ENCODE measurements at regions not wholly inside any gene's neighbourhood (a gene's known extent, or its start where the extent isn't known, plus 50 kb on each side); places are given as distances from the start of the nearest gene placed in this dataset.

GRCh38 chr6:101117393-101118135 is 236.4 kb upstream of the ASCC3 start:
- no peaks in the 10 kb centered on the region; the same call in 1 of the 2 replicates for H4K20me1 ChIP-seq (ENCODE audit: insufficient read depth, low read length)
- no peaks in the 10 kb centered on the region for H3K4me1 ChIP-seq (ENCODE audit: insufficient read depth, low read length, poor library complexity, severe bottlenecking)
- ChIA-PET CTCF (ENCODE audit: unreplicated experiment) (no interaction called here), POLR2A (interaction anchor here (0.6 kb wide), 1 partner anchor 1946 kb away, joined by 3 read pairs; no protein-coding TSS in a partner anchor)
- no peaks in the 10 kb centered on the region for H3K9me3 ChIP-seq (ENCODE audit: low read length)
- TF ChIP-seq EZH2phosphoT487 (IDR thresholded peaks at IDR 0.05; ENCODE audit: borderline replicate concordance, low read depth, low read length), result no peak
- TF ChIP-seq, protein P1, sequence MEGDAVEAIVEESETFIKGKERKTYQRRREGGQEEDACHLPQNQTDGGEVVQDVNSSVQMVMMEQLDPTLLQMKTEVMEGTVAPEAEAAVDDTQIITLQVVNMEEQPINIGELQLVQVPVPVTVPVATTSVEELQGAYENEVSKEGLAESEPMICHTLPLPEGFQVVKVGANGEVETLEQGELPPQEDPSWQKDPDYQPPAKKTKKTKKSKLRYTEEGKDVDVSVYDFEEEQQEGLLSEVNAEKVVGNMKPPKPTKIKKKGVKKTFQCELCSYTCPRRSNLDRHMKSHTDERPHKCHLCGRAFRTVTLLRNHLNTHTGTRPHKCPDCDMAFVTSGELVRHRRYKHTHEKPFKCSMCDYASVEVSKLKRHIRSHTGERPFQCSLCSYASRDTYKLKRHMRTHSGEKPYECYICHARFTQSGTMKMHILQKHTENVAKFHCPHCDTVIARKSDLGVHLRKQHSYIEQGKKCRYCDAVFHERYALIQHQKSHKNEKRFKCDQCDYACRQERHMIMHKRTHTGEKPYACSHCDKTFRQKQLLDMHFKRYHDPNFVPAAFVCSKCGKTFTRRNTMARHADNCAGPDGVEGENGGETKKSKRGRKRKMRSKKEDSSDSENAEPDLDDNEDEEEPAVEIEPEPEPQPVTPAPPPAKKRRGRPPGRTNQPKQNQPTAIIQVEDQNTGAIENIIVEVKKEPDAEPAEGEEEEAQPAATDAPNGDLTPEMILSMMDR (conservative IDR thresholded peaks at IDR 0.05; ENCODE audit: low read length), result no peak
- no peaks in the 10 kb centered on the region for H3K9me2 ChIP-seq (ENCODE audit: insufficient read depth, low read length)
- no TSS peak for BruUV-seq (replicated peaks)
- H3K27ac ChIP-seq (ENCODE audit: low read depth, low read length, poor library complexity, severe bottlenecking), result no peak overlapping the region
- H3K4me2 ChIP-seq (ENCODE audit: low read length), result no peak overlapping the region
- H3K4me3 ChIP-seq (ENCODE audit: low read depth, low read length, poor library complexity, severe bottlenecking), result no peak overlapping the region
- DNase-seq (ENCODE audit: low spot score), result no peak
- intact Hi-C loops (cut with micrococcal nuclease; ENCODE audit: unreplicated experiment), result no loop called here
- H3K79me2 ChIP-seq (ENCODE audit: insufficient read depth, low read depth, low read length), result no peaks in the 10 kb centered on the region
- no peaks in the 10 kb centered on the region for H3K36me3 ChIP-seq (ENCODE audit: insufficient read depth, low read length)
- H2AFZ ChIP-seq (ENCODE audit: low read length), result no peak overlapping the region

DNA sequence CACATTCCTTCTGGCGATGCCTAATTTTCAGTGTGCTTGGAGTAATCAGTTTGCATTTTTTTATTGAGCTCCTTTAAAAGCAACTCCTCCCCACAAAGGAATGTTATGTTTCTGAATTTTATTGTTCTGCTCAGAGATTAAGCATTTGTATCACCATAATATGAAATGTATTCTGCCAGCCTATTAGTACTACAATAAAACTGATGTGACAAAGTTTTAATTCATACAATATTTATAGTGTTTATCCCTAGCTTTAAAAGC is 236.9 kb upstream of the ASCC3 start:
- POLR2A ChIA-PET, result no interaction called here
- intact Hi-C loops (cut with micrococcal nuclease; ENCODE audit: unreplicated experiment), result no loop called here

DNA sequence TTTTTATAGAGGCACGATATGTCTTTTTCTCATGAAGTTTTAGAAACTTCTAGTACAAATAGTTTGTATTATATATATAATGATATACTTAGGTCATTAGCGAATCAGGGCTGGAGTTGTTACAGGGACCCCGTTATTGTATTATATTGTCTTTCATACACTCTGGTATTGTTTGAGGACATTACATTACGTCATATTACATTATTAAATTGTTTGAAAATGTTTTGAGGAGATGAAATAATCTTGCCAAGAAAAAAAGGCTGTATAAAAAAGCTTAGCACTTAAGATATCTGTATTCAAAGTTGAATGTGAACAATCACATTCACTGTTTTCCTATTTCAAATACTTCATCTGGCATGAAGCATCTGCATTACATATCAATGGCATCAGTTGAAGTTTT is 239.6 kb upstream of the ASCC3 start:
- no peak overlapping the region for H3K4me2 ChIP-seq (ENCODE audit: low read length)
- no peaks in the 10 kb centered on the region; the same call in 1 of the 2 replicates for H4K20me1 ChIP-seq (ENCODE audit: insufficient read depth, low read length)
- no peak overlapping the region for H3K4me3 ChIP-seq (ENCODE audit: low read depth, low read length, poor library complexity, severe bottlenecking)
- POLR2A ChIA-PET, result no interaction called here
- intact Hi-C loops (cut with micrococcal nuclease; ENCODE audit: unreplicated experiment), result no loop called here
- DNase-seq (ENCODE audit: low spot score), result no peak
- H3K9me3 ChIP-seq (ENCODE audit: low read length), result no peaks in the 10 kb centered on the region
- no peaks in the 10 kb centered on the region for H3K4me1 ChIP-seq (ENCODE audit: insufficient read depth, low read length, poor library complexity, severe bottlenecking)
- no peaks in the 10 kb centered on the region for H3K79me2 ChIP-seq (ENCODE audit: insufficient read depth, low read depth, low read length)
- TF ChIP-seq EZH2phosphoT487 (IDR thresholded peaks at IDR 0.05; ENCODE audit: borderline replicate concordance, low read depth, low read length), result no peak
- TF ChIP-seq, protein P1 (conservative IDR thresholded peaks at IDR 0.05; ENCODE audit: low read length), result no peak
- no peak overlapping the region for H2AFZ ChIP-seq (ENCODE audit: low read length)
- CTCF ChIA-PET (ENCODE audit: unreplicated experiment), result no interaction called here
- BruUV-seq (replicated peaks), result no TSS peak
- H3K27ac ChIP-seq (ENCODE audit: low read depth, low read length, poor library complexity, severe bottlenecking), result no peak overlapping the region
- no peaks in the 10 kb centered on the region for H3K9me2 ChIP-seq (ENCODE audit: insufficient read depth, low read length)
- H3K36me3 ChIP-seq (ENCODE audit: insufficient read depth, low read length), result no peaks in the 10 kb centered on the region

More for the DNA sequence above, 236.9 kb upstream of the ASCC3 start:
- Histone ChIP-seq H2AFZ (ENCODE audit: low read length) (no peak overlapping the region), H3K9me3 (ENCODE audit: low read length) (no peaks in the 10 kb centered on the region), H3K36me3 (ENCODE audit: insufficient read depth, low read length) (no peaks in the 10 kb centered on the region), H3K9me2 (ENCODE audit: insufficient read depth, low read length) (no peaks in the 10 kb centered on the region), H3K79me2 (ENCODE audit: insufficient read depth, low read depth, low read length) (no peaks in the 10 kb centered on the region), H3K4me3 (ENCODE audit: low read depth, low read length, poor library complexity, severe bottlenecking) (no peak overlapping the region), H4K20me1 (ENCODE audit: insufficient read depth, low read length) (no peaks in the 10 kb centered on the region; the same call in 1 of the 2 replicates), H3K27ac (ENCODE audit: low read depth, low read length, poor library complexity, severe bottlenecking) (no peak overlapping the region), H3K4me1 (ENCODE audit: insufficient read depth, low read length, poor library complexity, severe bottlenecking) (no peaks in the 10 kb centered on the region), H3K4me2 (ENCODE audit: low read length) (no peak overlapping the region)
- BruUV-seq (replicated peaks), result no TSS peak
- DNase-seq (ENCODE audit: low spot score), result no peak
- CTCF ChIA-PET (ENCODE audit: unreplicated experiment), result no interaction called here
- no peak for TF ChIP-seq EZH2phosphoT487 (IDR thresholded peaks at IDR 0.05; ENCODE audit: borderline replicate concordance, low read depth, low read length)
- TF ChIP-seq, protein P1 (conservative IDR thresholded peaks at IDR 0.05; ENCODE audit: low read length), result no peak

Measured in OCI-LY7 (cell line).